ENCODE measurements at regions not wholly inside any gene's neighbourhood (a gene's known extent, or its start where the extent isn't known, plus 50 kb on each side); places are given as distances from the start of the nearest gene placed in this dataset.

- DNase-seq (ENCODE audit: low read depth) = no peak
- TF ChIP-seq CTCF (conservative IDR thresholded peaks at IDR 0.05; ENCODE audit: low read depth, low read length) = no peak
Measured at GRCh38 chr10:92763634-92764155, 73.9 kb downstream of the HHEX start.

GRCh38 chr10:92766451-92766850 lies 76.7 kb downstream of the HHEX start:
- H3K4me3 ChIP-seq (ENCODE audit: low read length) = no peak overlapping the region
- no peak for DNase-seq (ENCODE audit: low read depth)
- no peak for TF ChIP-seq CTCF (conservative IDR thresholded peaks at IDR 0.05; ENCODE audit: low read depth, low read length)

More at GRCh38 chr10:92763634-92764155, 73.9 kb downstream of the HHEX start:
- H3K4me3 ChIP-seq (ENCODE audit: low read length) = no peak overlapping the region

- no peak for DNase-seq (ENCODE audit: low read depth)
- no peak overlapping the region for H3K4me3 ChIP-seq (ENCODE audit: low read length)
- TF ChIP-seq CTCF (conservative IDR thresholded peaks at IDR 0.05; ENCODE audit: low read depth, low read length) = no peak
Measured at GRCh38 chr10:92768104-92768503, 78.3 kb downstream of the HHEX start.

GRCh38 chr10:92773776-92774175 lies 74.5 kb upstream of the EXOC6 start:
- no peak overlapping the region for H3K4me3 ChIP-seq (ENCODE audit: low read length)
- no peak for DNase-seq (ENCODE audit: low read depth)
- TF ChIP-seq CTCF (conservative IDR thresholded peaks at IDR 0.05; ENCODE audit: low read depth, low read length) = no peak

GRCh38 chr10:92778091-92778490 lies 70.2 kb upstream of the EXOC6 start:
- H3K4me3 ChIP-seq (ENCODE audit: low read length) = no peak overlapping the region
- no peak for TF ChIP-seq CTCF (conservative IDR thresholded peaks at IDR 0.05; ENCODE audit: low read depth, low read length)
- DNase-seq (ENCODE audit: low read depth) = no peak

- no peak for DNase-seq (ENCODE audit: low read depth)
- no peak for TF ChIP-seq CTCF (conservative IDR thresholded peaks at IDR 0.05; ENCODE audit: low read depth, low read length)
- H3K4me3 ChIP-seq (ENCODE audit: low read length) = no peak overlapping the region
Measured at GRCh38 chr10:92785118-92785517, 63.2 kb upstream of the EXOC6 start.

GRCh38 chr10:92787557-92788152 lies 60.7 kb upstream of the EXOC6 start:
- no peak for DNase-seq (ENCODE audit: low read depth)
- no peak overlapping the region for H3K4me3 ChIP-seq (ENCODE audit: low read length)
- no peak for TF ChIP-seq CTCF (conservative IDR thresholded peaks at IDR 0.05; ENCODE audit: low read depth, low read length)

Measured in retinal pigment epithelial cell (primary cell).